Stimulated activated CD8-positive, alpha-beta memory T cell treated with anti-CD3 and anti-CD28 coated beads, Interleukin-15, amount 100 ng/mL, for 4 hours (primary cell): ENCODE measurements at regions not wholly inside any gene's neighbourhood (a gene's known extent, or its start where the extent isn't known, plus 50 kb on each side); places are given as distances from the start of the nearest gene placed in this dataset.
"Not testable (repeated sequence)": the region's sequence is repeated elsewhere in the genome, so short reads cannot be mapped to it uniquely, and the experiment has no call there.

Experiments
- DNase-seq, 2 donors: peaks; one replicate each; pipeline ENCODE4 v3.0.0-alpha.2; 2020; ENCODE audit warnings: low read depth in 2 of 2

- DNase-seq = no peak
Measured at GRCh38 chr2:7527165-7527722, 610.0 kb downstream of the RNF144A start.

GRCh38 chr2:7530001-7530400 lies 612.8 kb downstream of the RNF144A start:
- DNase-seq = no peak

DNA sequence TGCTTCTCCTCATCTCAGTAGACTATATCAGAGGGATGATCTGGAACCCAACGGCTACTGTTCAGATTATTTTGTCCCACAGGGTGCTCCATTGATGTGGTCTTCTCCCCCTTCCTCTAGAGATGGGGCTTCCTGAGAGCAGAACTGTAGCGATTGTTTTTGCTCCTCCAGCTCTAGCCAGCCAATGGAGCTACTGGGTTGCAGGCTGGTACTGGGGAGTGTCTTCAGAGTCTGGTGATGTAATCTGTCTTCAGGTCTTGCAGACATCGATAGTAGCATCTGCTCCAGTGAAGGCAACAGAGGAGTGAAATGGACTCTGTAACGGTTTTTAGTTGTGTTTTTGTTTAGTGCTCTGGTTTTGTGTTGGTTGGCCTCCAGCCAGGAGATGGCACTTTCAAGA lies 621.9 kb downstream of the RNF144A start:
- DNase-seq = no peak

DNA sequence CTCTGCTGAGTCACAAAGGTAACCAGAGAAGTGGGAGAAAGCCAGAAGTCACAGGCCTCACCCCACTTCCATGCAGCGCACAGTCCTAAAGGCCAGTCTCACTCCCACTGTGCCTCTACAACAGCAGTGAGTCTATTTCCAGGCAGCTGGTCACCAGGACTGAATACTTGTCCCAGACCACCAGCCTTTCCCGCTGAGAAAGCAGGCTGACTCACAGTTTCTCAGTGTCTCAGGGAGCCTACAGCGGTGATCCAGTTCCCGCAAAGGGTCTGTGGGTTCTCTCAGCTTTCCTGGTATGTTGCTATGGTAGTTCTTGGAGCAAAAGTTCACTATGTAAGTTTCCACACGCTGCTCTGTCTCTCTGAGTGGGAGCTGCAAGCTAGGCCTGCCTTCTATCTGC lies 622.5 kb downstream of the RNF144A start:
- no peak for DNase-seq

GRCh38 chr2:7552825-7553570 lies 635.8 kb downstream of the RNF144A start:
- DNase-seq = no peak

DNA sequence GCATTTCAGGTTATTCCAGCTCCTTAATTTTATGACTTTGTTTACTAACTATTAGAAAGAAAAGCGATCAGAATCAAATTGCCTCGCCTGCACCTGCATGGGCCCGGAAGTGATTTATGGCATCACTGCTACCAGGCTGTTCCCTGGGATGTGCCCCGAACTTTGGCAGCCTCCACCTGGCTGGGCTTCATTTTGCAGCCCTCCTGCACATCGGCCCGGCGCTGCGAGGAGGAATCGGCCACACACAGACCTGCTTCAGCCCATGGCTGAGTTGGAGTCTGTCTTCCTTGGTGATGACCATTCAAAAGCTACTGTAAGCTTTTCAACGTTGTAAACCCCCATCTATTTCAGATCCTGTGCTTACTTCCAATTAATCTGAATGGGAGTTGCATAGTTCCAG lies 638.0 kb downstream of the RNF144A start:
- DNase-seq = no peak

- no peak for DNase-seq
Measured at GRCh38 chr2:7557376-7557775, 640.2 kb downstream of the RNF144A start.

GRCh38 chr2:7559791-7560190 lies 642.6 kb downstream of the RNF144A start:
- no peak for DNase-seq

DNA sequence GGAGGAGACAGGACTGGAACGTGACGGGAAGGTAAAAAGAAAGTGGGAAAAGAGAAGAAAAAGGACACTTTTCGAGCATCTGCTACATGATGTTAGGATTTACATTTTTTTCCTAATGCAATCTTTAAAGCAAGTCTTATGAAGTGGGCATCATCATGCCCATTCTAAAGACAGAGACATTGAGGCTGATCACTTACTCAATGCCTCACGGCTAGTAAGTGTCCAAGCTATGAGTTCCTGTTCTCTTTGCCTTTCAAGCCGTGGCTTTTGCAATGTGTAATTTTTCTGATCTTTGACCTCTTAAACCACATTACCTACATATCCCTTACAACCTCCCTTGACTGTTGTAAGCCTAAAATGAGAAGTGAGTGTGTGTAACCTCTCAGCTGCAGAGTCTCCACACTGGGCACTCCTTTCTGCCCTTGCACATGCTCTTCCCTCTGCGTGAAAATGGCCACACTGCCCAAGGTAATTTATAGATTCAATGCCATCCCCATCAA lies 649.2 kb downstream of the RNF144A start:
- no peak for DNase-seq

DNA sequence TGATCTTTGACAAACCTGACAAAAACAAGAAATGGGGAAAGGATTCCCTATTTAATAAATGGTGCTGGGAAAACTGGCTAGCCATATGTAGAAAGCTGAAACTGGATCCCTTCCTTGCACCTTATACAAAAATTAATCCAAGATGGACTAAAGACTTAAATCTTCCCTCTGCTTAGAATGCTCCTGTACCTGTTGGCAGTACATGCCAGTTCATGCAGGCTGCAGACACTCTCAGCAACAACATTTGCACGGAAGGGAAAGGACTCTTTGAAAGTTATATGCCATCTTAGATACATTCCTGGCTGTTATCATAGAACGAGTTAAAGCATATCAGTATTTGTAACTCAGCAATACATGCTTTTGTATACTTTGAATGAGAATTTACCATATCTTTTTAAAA lies 649.9 kb downstream of the RNF144A start:
- DNase-seq = not testable (repeated sequence)

GRCh38 chr2:7567646-7568045 lies 650.4 kb downstream of the RNF144A start:
- peak in 1 of 2 donors; percentile 15 for DNase-seq

DNA sequence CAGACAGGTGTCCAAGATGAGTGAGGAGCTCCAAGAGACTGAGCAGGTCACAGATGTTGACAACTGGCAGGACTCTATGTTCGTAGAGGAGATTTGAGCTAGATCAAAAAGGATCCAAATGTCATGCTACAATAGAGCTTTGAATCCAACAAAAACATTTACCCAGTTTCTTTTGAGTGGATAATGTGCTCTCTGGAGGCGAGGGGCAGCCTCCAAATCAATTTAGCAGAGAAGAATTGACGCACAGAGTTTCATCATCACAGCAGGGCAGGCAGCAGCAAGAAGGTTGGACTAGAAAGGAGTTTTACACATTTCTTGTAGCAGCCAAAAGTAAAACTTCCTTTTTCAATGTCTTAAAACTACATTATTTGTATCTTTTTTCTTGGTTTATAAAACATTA lies 653.0 kb downstream of the RNF144A start:
- DNase-seq = no peak

GRCh38 chr2:7571701-7572100 lies 654.5 kb downstream of the RNF144A start:
- DNase-seq = no peak

GRCh38 chr2:7572450-7572849 lies 655.2 kb downstream of the RNF144A start:
- DNase-seq = peak in 1 of 2 donors; percentile 5

GRCh38 chr2:7573166-7573825 lies 656.1 kb downstream of the RNF144A start:
- no peak for DNase-seq

DNA sequence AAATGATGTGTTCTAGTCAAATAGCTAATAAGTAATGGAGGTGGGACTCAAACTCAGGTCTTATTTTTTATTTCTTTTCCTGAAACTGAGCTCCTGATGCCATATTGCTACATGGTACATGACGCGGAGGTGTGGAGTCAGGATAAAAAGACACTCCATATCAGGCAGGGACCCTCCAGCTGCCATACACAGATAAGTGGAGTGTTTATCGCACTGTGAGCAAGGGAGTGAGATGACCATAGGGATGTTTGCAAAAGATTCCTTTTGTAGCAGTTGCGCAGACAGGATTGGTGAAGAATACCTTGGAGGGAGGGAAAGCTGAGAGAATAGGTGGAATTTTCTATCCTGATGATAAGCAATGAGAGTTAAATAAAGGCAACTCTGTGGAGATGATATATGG lies 657.2 kb downstream of the RNF144A start:
- DNase-seq = no peak

DNA sequence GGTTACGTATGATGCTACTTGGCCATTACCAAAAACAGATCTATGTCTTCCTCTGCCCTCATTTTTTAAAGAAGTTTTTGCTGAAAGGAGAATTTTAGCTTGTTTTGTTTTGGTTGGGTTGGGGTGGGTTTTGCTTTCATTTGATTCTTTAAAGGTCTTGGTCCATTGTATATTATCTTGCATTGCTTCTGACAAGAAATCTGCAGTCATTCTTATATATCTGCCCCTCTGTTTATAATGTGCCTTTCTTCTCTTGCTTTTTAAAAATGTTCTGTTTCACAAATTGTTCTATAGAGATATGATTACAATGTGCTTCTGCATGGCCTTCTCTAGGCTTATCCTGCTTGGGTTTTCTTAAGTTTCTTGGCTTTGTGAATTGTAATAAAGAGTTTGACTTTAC lies 660.6 kb downstream of the RNF144A start:
- no peak for DNase-seq

DNA sequence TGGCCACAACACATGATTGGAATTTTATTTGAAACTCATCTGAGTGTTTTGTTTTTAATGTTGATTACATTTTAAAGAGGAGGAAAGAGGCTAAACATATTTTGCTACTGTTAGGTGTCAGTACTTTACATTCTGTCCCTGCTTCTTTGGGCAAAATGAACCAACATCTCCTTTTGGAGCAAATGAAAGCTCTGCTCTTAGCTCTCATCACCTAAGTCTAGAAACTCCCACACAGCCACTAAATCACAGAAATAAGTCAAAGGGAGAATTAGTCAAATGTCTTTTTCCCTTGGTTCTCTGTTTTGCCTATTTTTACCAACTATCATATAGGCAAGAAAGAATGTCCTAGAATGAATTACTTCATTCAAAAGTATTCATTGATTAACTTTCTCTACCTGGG lies 666.8 kb downstream of the RNF144A start:
- no peak for DNase-seq

DNA sequence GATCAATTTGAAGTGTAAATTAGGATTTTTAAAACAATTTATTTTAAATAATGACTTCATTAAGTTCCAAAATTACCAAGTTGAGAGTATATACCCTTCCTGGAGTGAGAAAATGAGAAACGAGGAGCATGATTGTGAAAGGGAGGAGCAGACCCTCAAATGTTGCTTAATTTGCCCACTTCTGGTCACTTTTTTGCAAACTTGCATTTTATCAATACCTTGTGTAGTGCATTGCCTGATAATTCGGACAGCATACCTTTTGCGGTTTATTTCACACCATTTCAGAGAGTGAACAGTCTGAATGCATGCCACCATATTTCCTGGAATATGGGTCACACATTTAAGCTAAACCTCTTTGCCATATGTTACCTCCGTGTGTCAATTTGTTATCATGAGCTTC lies 669.7 kb downstream of the RNF144A start:
- no peak for DNase-seq

DNA sequence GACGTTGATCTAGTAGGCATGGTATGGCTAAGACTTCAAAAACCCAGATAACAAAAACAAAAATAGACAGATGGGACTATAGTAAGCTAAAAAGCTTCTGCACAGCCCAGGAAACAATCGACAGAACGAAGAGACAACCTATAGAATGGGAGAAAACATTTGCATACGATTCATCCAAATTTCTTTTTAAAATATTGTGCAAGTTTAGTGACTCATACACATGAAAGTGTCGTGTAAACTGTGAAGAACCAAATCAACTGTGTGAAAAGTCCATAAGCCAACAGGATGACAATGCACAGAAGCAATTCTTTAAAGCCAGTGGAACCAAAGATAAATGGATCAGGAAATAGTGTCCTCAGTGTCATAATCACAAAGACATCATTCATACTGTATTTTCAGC lies 671.1 kb downstream of the RNF144A start:
- DNase-seq = no peak

GRCh38 chr2:7592618-7593140 lies 675.5 kb downstream of the RNF144A start:
- no peak for DNase-seq

DNA sequence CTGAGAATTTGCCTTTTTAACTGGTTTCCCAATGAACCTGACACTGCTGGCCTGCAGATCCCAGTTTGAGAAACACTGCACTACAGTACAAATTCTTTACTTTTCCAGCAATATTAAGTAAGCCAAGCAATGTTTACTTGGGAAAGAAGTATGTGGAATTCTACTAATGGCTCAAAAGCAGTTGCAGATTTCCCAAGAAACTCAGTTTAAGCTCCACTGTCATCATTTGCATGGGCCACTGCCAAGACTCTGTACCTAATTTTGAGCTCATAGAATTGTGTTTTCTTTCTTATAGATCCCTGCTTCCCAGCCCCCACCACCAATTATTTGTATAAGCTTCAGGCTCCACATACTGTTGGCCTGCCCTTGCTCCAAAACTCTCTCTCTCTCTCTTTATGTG lies 676.1 kb downstream of the RNF144A start:
- DNase-seq = no peak

DNA sequence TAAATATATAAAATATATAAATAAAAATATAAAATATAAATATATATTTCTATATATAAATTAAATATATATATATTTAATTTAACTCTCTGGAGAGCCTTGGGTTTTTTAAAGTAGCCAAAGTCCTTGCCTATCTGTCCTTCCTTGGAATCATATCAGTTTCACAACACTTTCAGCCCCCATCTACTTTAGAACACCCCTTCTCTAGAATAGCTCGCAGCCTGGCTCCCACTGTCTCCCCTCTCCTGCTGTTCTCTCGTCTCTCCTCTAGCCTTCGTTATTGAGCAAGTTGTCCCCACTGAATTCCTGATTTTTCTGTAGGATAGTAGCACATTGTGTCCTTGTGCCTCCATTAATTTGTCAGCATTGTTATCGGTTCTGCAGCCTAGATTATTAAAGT lies 677.0 kb downstream of the RNF144A start:
- DNase-seq = no peak
